B cell (primary cell): ENCODE measurements at regions not wholly inside any gene's neighbourhood (a gene's known extent, or its start where the extent isn't known, plus 50 kb on each side); places are given as distances from the start of the nearest gene placed in this dataset.

ENCODE experiments used
- ATAC-seq: fragments of 200-7000 bp; cut with Tn5 transposase; one replicate; pipeline ENCODE4 v1.10.0; 2021; ENCODE audit warnings: low read depth, mild to moderate bottlenecking, moderate number of reproducible peaks, moderate library complexity
- CTCF ChIA-PET: fragments of 350-600 bp; sonication (Branson Sonifier 250); formaldehyde crosslinking; loops from one replicate; lab custom pipeline; 2021; ENCODE audit warnings: antibody characterized with exemption, inconsistent platforms; lab: Charles Lee
- POLR2A ChIA-PET: fragments of 350-600 bp; sonication (Branson Sonifier 250); formaldehyde crosslinking; loops from one replicate; lab custom pipeline; 2021; ENCODE audit warnings: antibody characterized with exemption; lab: Charles Lee
- DNase-seq: peaks from one replicate; pipeline ENCODE4 v3.0.0; 2013
- H2AFZ ChIP-seq: 2 replicates; pipeline ENCODE4 v1.6.1; 2012; ENCODE audit warnings: mild to moderate bottlenecking, low read depth, low read length; ENCODE audit not compliant: insufficient read depth, poor library complexity, severe bottlenecking
- H3K27ac ChIP-seq, 2 donors: 1 replicate in 1 of 2; 2 replicates in 1 of 2; pipeline ENCODE4 v1.5.1; 2012 to 2013; ENCODE audit warnings: low read length in 2 of 2, mild to moderate bottlenecking in 2 of 2, moderate library complexity in 1 of 2
- H3K27me3 ChIP-seq, 4 experiments: fragments of 200-600 bp in 1 of 4; sonication (generic) in 1 of 4; replicated peaks in 1 of 4; 1 replicate in 2 of 4; 2 replicates in 2 of 4; pipeline versions ENCODE4 v1.6.1 to v1.7.0; 2013 to 2016; ENCODE audit warnings: low read length in 3 of 4, mild to moderate bottlenecking in 2 of 4, mixed read lengths in 1 of 4, moderate library complexity in 1 of 4; ENCODE audit not compliant: insufficient read depth in 4 of 4, control insufficient read depth in 3 of 4; ENCODE audit errors: control extremely low read depth in 1 of 4
- H3K36me3 ChIP-seq, 2 experiments: replicated peaks in 1 of 2; 1 replicate in 1 of 2; 2 replicates in 1 of 2; pipeline versions ENCODE4 v1.6.1 to v1.7.1; 2013; ENCODE audit warnings: low read length in 1 of 2; ENCODE audit not compliant: insufficient read depth in 2 of 2, control insufficient read depth in 1 of 2; ENCODE audit errors: control extremely low read depth in 1 of 2, extremely low read depth in 1 of 2
- H3K4me1 ChIP-seq, 2 donors: fragments of 200-600 bp in 1 of 2; sonication (generic) in 1 of 2; 1 replicate in 1 of 2; 2 replicates in 1 of 2; pipeline versions ENCODE4 v1.5.1 to v1.6.1; 2013 to 2017; ENCODE audit warnings: low read length in 2 of 2; ENCODE audit not compliant: control insufficient read depth in 2 of 2, insufficient read depth in 2 of 2
- H3K4me2 ChIP-seq: replicated peaks from 2 replicates; pipeline ENCODE3; 2012; ENCODE audit warnings: mild to moderate bottlenecking, low read depth, low read length; ENCODE audit not compliant: poor library complexity, severe bottlenecking
- H3K4me3 ChIP-seq, 5 experiments: fragments of 200-600 bp in 1 of 5; sonication (generic) in 1 of 5; 1 replicate in 3 of 5; 2 replicates in 2 of 5; pipeline versions ENCODE4 v1.5.1 to v1.7.0; 2011 to 2016; ENCODE audit warnings: low read length in 4 of 5, mild to moderate bottlenecking in 4 of 5, low read depth in 2 of 5, control low read depth in 1 of 5, moderate library complexity in 1 of 5; ENCODE audit not compliant: insufficient read depth in 1 of 5; ENCODE audit errors: control extremely low read depth in 1 of 5, extremely low read depth in 1 of 5
- H3K79me2 ChIP-seq: fragments of 200-600 bp; sonication (generic); one replicate; pipeline ENCODE4 v1.6.0; 2016; ENCODE audit warnings: low read length; ENCODE audit not compliant: control insufficient read depth, insufficient read depth
- H3K9ac ChIP-seq: fragments of 200-600 bp; sonication (generic); 2 replicates; pipeline ENCODE4 v1.6.1; 2017; ENCODE audit warnings: mild to moderate bottlenecking, low read length, moderate library complexity
- H3K9me3 ChIP-seq, 3 donors: one replicate each; pipeline versions ENCODE4 v1.6.1 to v1.7.1; 2013; ENCODE audit warnings: low read length in 2 of 3; ENCODE audit not compliant: control insufficient read depth in 2 of 3, insufficient read depth in 1 of 3; ENCODE audit errors: control extremely low read depth in 1 of 3
- H4K20me1 ChIP-seq: 2 replicates; pipeline ENCODE4 v1.6.0; 2012; ENCODE audit warnings: mild to moderate bottlenecking, low read length; ENCODE audit not compliant: insufficient read depth, control insufficient read depth, poor library complexity, severe bottlenecking
- H3K27ac Mint-ChIP-seq: one replicate; pipeline ENCODE4 v1.8.0; 2021; ENCODE audit warnings: mixed read lengths
- H3K27me3 Mint-ChIP-seq: one replicate; pipeline ENCODE4 v1.8.0; 2021; ENCODE audit warnings: mixed read lengths
- H3K4me1 Mint-ChIP-seq: one replicate; pipeline ENCODE4 v1.8.0; 2021; ENCODE audit warnings: mixed read lengths
- H3K4me3 Mint-ChIP-seq: one replicate; pipeline ENCODE4 v1.8.0; 2021; ENCODE audit warnings: mixed read lengths
- H3K9me3 Mint-ChIP-seq: one replicate; pipeline ENCODE4 v1.8.0; 2022; ENCODE audit warnings: mixed read lengths; ENCODE audit not compliant: insufficient read depth
- CTCF ChIP-seq: fragments of 200-600 bp; IDR thresholded peaks from one replicate; pipeline ENCODE4 v1.8.0; 2022; ENCODE audit warnings: antibody characterized with exemption, mild to moderate bottlenecking
- EZH2 ChIP-seq: IDR thresholded peaks from 2 replicates; pipeline ENCODE4 v1.6.1; 2012; ENCODE audit warnings: borderline replicate concordance, low read depth, mild to moderate bottlenecking, moderate library complexity, low read length; ENCODE audit not compliant: insufficient read depth, poor library complexity, severe bottlenecking
- WGBS: methylation state at CpG from one replicate; pipeline ENCODE4 v1.1.5; 2013; ENCODE audit warnings: missing lambda C conversion rate; ENCODE audit not compliant: insufficient coverage; 5-methylcytosine and 5-hydroxymethylcytosine counted together
- intact Hi-C: fragments of 100-400 bp; cut with micrococcal nuclease; formaldehyde crosslinking; loops from one replicate; pipeline ENCODE4 v1.10.0; 2022

DNA sequence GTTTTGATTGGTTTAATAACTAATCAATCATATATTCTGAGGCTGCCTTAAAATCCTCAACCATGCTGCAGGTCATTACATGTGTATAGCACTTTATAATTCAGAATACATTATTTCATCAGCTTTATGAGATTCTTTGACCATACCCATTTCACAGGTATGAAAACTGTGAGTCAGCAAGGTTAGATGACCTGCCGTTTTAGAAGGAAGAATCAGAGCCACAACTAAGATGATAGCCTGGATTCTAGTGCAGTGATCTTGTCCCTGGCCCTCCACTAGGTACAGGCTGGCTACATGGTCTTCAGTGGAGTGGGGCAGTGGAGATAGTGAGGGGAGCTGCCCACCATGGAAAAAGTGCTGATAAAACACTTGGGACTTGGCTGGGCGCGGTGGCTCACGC, 154.4 kb upstream of the MAX start:
- intact Hi-C loops, result no loop called here
- Mint-ChIP-seq H3K4me1 (peaks cover 45% of the 10 kb centered on the region), H3K9me3 (no peaks in the 10 kb centered on the region), H3K4me3 (no peak overlapping the region), H3K27ac (peak overlapping the region; percentile 43), H3K27me3 (no peaks in the 10 kb centered on the region)
- CTCF ChIA-PET, result interaction anchor here (1.6 to 2.7 kb wide), 6 partner anchors 12 to 704 kb away, joined by 3 to 16 read pairs (median 8); partner anchors contain the start of gene FUT8
- Histone ChIP-seq H3K4me1 (peaks cover 16 to 18% of the 10 kb centered on the region in 2 donors), H2AFZ (no peak overlapping the region), H3K79me2 (no peaks in the 10 kb centered on the region), H3K27me3 (no peaks in the 10 kb centered on the region), H3K36me3 (peaks cover 2 to 3% of the 10 kb centered on the region in 2 experiments), H3K9me3 (peaks cover 0 to 5% (median 3%) of the 10 kb centered on the region in 3 donors), H3K4me3 (no peak overlapping the region), H3K9ac (no peak overlapping the region), H4K20me1 (no peaks in the 10 kb centered on the region), H3K4me2 (no peak overlapping the region), H3K27ac (no peak overlapping the region)
- no peak for TF ChIP-seq EZH2
- TF ChIP-seq CTCF, result no peak
- no peak for DNase-seq
- WGBS, result 96% methylated on average over 4 of the region's 4 CpGs
- POLR2A ChIA-PET, result no interaction called here
- no peak for ATAC-seq

DNA sequence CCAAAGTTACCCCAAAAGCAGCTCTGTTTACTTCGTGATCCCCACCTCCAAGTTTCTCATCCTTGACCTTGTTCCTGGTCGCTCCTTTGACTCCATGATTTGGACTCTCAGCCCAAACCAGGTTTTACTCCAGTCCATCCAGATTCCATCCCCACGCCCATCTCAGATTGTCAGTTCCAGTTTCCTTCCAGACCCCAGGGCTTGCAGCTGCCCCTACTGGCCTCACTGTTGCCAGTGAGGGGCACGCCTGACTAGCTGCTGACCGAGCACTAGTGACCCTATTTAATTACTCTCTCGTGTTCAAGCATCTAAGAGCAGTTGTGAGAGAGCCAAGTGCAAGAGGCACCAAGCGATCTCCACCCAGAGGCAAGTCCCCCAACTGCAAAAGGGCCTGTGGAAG, 155.1 kb upstream of the FUT8 start:
- H3K4me3 Mint-ChIP-seq, result no peak overlapping the region
- Histone ChIP-seq H3K4me1 (peaks cover 16 to 18% of the 10 kb centered on the region in 2 donors), H3K4me3 (no peak overlapping the region), H3K4me2 (no peak overlapping the region), H3K79me2 (no peaks in the 10 kb centered on the region), H4K20me1 (no peaks in the 10 kb centered on the region), H3K27me3 (no peaks in the 10 kb centered on the region), H3K27ac (no peak overlapping the region), H2AFZ (no peak overlapping the region), H3K36me3 (peaks cover 2 to 3% of the 10 kb centered on the region in 2 experiments), H3K9me3 (peaks cover 0 to 6% (median 5%) of the 10 kb centered on the region in 3 donors), H3K9ac (no peak overlapping the region)
- H3K27ac Mint-ChIP-seq, result peak overlapping the region; percentile 51
- CTCF ChIA-PET, result interaction anchor here (1.2 to 2.7 kb wide), 7 partner anchors 16 to 703 kb away, joined by 3 to 16 read pairs (median 4); partner anchors contain the start of gene FUT8
- no peaks in the 10 kb centered on the region for H3K9me3 Mint-ChIP-seq
- intact Hi-C loops, result no loop called here
- POLR2A ChIA-PET, result no interaction called here
- WGBS, result 97% methylated on average over 7 of the region's 7 CpGs
- H3K4me1 Mint-ChIP-seq, result peaks cover 42% of the 10 kb centered on the region
- TF ChIP-seq EZH2 (no peak), CTCF (no peak)
- DNase-seq (no peak), ATAC-seq (no peak)
- H3K27me3 Mint-ChIP-seq, result no peaks in the 10 kb centered on the region
